GM18498 (cell line): ENCODE measurements at regions not wholly inside any gene's neighbourhood (a gene's known extent, or its start where the extent isn't known, plus 50 kb on each side); places are given as distances from the start of the nearest gene placed in this dataset.

Source experiments
- ATAC-seq: cut with Tn5 transposase; IDR thresholded peaks from one replicate; pipeline ENCODE4 v1.9.1; 2021; ENCODE audit warnings: mild to moderate bottlenecking, moderate library complexity; ENCODE audit not compliant: unreplicated experiment

DNA sequence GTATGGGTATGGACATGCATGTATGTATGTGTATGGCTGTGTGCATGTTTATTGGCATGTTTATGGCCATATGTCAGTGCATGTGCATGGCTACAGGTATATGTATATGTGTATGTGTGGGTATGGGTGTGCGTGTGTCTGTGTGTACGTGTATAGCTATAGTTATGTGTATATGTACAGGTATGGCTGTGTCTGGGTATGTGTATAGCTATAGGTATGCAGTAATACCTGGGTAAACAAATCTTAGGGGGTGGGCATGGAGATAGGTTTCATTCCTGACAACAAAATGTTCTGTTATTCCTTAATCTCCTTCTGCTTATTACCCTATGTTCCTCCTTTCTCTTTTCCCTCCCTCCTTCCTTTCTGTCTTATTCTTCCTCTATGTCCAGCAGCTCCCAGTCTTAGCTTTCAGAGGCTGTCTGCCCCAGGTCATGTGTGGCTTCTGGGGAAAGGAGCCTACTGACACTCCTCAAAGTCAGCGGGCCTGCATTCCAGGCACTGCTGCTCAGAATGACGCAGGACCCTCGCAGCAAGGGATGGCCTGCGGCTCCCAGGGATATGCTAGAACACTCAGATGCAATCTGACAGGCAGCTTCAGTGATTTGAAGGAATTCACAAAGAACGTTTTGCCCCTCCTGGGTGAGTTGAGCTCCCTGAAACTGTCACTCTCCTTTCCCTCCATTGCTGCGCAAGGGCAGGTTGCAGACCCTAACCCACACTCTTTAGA, 139.3 kb upstream of the PHACTR1 start:
- no peak for ATAC-seq

DNA sequence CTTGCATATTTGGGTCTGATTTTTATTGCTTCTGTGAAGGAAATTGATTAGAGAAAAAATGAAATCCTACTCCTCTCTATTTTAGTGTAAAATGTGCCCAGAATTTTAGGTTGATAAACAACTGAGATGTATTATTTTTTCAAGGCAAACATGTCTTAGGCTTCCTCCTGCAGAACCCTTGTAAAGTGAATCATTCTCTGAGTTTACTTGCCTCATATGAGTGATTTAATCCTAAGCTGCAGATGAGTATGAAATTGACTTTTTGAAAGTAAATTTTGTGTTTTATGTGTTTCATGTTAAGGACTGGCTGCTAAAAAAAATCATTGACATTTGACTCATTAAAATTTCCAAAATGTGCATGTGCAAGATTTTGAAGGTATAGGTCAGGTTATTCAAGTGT, 138.5 kb upstream of the PHACTR1 start:
- ATAC-seq = no peak

DNA sequence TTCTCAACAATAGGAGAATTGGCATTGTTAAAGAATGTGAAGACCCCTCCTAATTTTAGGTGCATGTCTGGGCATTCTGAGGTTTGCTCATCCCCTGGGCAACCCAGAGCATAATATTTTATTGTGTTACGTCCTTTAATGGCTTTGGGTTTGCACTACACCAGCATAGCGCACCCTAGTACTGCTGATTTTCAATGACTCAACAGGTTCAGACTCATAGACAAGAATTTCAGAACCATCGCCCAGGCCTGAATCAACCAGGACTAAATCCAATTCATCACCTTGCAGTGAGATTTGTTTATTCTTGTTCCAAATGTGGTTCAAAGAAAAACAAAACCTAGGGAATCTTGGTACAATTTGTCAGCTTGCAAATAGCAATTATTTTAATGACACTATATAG, 137.8 kb upstream of the PHACTR1 start:
- ATAC-seq = no peak

DNA sequence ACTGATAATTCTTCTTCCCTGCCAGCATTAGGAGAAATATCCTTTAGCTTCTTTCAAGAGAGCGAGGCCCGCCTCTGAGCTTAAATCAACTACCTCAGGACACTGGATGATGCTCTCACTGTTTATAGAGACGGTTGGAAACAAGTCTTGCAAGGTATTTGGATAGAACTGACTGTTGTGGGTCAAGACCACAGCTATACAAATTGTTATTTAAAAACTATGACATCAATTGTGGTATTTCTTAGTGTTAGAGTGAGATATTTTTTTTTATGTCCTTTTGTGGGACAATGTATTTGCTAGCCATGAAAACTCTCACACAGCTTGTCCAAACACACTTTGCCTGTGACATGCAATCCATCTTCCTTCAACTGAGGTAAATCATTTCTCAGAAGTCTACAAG, 136.3 kb upstream of the PHACTR1 start:
- no peak for ATAC-seq

DNA sequence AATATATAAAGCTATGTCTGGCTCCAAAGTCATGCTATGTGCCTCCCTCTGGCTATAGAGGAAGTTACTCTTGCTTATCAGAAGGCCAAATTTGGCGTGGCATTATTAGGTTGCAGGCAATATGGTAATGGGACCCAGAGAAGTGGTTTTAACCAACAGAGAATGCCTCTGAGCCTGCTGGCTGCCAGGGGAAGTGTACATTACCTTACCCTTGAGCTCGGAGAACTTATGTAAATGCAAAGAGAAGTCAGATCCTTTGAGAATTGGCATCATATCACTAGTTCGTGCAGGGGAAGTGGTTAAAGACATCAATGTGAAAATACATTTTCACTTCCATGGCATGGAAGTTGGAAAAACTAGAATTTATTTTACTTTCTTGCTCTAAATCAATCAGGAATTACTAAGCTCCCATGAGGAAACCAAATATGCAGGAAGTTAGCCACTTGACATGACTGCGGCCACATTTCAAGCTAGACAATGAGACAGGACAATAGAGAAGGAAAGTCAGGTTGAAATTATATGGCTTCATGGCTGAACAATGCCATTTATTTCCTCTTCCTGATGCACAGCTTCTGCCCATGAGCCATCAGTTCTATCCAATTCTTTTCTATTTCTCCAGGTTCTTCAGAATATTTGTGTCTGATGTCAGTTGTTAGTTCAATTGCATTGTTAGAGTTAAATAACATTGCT, 134.0 kb upstream of the PHACTR1 start:
- ATAC-seq = no peak

DNA sequence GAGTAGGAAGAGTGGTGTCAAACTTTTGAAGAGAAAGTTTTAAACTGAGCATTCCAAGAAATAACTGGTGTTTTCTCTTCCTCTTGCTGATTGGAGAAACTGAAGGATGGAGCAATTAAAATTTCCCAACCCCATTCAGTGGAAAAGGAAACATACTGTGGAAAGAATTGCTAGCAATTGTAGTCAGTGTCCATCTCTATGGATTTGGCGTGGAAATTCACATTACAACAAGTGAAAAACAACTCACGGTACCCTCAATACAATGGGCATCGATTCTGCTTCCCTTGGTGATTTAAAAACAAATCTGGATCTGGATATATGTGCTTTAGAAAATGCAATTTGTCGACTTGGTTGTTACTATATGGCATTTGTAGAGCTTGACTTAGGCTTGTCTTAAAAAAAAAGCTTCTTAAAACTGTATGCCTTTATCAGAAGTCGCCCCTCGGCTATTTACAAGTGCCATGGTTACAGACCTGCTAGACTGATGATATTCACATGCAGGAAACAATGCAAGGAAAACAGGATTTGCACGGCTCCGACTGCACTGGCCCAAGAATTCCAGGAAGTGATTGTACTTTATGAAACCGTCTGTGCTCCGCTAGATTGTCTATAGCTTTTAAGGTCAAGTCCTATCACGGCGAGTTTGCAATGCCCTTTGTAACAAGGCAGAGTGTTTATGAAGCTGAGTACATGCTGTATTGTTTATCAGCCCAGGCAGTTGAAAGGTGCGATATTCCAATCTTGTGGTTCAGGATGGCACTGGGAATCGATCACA, 131.7 kb upstream of the PHACTR1 start:
- no peak for ATAC-seq

DNA sequence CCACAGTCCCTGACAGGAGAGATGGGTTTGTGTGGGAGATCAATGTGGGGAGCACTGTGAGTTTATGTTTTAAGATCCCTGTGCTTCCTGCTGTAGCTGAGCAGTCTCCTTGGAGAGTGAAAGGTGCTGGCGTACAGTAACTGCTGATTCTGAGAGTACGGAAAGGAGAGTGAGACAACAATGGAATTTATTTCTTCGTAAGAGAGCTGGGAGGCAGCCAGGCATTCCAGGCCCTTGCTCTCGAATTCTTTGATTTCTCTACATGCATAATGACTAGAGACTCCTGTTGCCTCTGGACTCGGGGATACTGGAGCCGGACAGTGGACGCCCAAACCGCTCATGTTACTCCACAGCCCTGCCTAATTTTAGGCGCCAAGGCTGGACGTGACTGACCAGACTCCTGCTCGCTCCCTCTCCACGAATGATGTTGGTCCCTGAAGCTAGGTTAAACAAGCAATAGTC, 131.0 kb upstream of the PHACTR1 start:
- ATAC-seq = no peak

DNA sequence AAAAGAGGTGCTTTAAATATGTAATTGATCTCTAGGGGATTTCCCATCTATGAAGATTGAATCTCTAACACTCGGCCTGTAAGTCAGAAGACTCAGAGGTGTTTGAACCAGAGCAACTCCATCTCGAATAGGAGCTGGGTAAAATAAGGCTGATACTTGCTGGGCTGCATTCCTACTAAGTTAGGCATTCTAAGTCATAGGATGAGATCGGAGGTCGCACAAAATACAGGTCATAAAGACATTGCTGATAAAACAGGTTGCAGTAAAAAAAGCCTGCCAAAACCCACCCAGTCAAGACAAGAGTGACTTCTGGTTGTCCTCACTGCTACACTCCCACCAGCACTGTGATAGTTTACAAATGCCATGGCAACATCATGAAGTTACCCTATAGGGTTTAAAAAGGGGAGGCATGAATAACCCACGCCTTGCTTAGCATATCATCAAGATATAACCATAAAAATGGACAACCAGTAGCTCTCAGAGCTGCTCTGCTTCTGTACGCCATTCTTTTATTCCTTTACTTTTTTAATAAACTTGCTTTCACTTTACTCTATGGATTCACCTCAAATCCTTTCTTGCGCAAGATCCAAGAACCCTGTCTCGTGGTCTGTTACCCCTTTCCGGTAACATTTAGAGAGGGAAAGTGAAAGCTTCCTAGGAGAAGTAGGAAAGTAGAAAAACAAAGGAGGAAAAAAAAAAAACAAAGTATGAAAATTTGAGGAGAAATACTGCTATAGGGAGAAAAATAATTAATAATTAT, 129.7 kb upstream of the PHACTR1 start:
- no peak for ATAC-seq

DNA sequence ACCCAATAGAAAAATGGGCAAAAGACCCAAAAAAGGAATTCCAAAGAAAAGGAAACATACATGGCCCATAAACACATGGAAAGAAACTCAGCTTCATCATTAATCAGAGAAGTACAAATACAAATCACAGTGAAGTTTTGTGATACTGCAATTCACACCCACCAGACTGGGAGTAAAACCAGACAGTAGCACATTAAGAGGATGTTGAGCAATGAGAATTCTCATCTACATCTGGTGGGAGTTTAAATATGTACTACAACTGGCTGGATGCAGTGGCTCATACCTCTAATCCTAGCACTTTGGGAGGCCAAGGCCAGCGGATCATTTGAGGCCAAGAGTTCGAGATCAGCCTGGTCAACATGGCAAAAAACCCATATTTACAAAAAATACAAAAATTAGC, 125.7 kb upstream of the PHACTR1 start:
- ATAC-seq = no peak

DNA sequence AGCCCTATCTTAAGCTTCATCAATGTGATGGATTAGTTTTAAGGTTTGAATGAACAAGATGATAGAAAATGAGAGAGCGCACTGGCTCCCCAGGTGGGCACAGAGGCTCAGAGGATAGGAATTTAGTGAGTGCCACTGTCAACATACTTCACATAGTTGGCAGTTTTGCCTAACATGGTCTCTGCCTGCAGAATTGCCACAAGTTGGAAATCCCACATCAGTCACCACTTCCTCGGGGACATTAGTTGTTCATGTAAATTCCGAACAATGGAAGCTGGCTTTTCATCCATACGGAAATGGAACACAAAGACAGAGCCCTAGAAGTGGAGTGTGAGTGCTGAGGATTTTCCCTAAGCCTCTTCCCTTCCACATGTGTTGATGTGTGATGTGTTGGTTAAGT, 123.9 kb upstream of the PHACTR1 start:
- no peak for ATAC-seq

DNA sequence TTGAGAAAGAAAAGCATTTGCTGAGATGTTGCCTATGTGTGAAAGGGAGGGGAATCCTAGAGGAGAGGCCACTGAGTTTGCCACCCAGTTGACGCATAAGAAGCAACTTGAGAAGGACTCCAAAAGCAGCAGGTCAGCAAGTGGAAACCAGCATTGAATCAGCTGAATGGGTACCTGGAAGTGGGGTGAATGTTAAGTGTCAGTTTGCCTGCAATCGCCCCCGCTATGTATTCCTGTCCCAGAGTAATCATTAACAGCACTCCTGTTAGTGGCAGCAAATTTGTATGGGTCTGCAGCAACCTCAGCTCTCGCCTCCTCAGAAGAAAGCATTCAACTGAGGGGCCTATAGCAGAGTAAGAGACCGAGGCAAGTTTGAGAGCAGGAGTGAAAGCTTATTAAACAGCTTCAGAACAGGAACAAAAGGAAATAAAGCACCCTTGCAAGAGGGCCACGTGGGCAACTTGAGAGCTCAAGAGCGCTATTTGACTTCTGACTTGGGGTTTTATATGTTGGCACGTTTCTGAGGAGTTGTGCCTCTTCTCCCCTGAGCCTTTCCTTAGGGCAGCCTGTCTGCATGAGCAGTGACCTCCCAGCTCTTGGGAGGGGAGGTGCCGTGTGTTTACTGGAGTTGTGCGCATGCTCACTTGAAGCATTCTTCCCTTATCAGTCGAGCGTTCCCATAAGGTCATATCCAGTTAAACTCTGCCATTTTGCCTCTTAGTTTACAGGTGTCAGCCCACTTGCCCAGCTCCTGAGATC, 122.6 kb upstream of the PHACTR1 start:
- peak; percentile 24 for ATAC-seq

DNA sequence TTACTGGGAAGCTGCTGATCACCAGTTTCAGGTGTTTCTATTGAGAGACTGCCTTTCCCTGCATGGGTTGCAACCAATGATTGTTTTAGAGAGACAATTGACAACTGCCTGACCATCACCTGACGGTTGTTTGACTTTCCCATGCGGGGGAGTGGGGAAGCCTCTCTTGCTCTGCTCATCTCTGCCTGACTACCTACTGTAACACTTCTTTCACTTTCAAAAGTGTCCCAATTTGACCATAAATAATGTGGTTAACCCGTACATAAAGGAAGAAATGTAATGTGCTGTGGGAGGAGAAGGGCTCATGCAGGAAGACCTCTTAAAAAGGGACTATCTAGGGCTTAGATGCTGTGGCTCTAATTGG, 122.1 kb upstream of the PHACTR1 start:
- peak; percentile 47 for ATAC-seq

DNA sequence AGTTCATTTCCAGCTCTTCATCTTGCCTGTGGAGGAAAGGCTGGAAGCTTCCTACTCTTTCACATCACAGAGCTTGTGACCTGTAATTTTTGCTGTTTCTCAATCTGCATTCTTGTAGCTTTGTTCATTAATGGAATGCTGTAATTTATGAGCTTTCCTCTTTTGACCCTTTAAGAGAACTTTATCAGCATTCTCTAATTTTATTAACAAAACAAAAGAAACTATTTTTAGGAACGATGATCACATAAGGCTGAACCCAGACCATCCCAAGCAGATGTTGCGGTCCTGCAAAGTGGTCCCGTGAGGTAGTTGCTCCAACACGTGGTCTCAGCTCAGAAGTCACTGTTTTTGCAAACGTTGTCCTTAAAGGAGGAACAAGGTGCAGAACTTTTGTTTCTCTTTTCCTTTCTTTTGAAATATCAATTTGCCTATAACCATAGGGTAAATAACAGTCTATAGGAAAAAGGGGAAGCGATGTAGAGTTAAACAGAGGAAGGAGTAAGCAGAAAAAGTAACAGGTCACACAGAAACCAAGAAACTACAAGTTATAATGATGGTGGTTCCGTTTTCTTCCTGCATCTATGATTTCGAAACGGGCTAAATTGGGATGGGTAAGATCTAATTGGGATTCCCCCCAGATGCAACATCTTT, 121.3 kb upstream of the PHACTR1 start:
- peak; percentile 74 for ATAC-seq

DNA sequence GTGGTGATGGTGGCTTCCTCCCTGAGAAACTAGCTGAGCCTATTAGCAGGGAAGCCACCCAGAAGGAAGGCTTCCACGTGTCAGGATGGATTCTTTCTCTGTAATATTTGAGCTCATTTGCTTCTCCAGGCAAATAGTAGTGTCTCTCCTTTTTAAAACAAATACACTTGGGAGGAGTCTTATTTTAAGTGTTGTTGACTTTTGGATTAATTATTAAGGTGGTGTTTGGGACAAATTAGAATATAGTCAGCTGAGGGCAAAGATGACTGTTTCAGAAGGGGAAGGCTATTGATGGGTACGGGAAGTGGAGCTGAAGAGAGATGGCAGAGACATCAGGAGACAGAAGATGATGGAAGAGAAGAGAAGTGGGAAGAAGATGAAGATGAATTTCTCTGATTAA, 119.8 kb upstream of the PHACTR1 start:
- no peak for ATAC-seq

DNA sequence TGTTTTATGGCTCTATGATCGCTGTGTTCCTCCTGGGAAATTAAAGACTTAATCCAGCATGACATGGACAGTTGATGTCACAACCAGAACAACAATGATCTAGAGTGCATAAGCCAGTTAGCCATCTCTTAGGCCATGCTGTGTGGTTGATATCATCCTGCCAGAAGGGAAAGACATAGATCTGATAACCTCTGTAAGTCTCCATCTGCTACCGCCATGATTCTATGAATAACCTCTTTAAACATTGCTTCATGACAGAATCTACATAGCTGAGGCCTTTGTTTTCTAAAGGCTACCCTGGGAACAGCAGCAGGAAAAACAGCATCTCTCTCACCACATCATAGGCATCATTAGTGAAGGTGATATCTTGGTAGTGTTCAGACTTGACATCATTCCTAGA, 117.6 kb upstream of the PHACTR1 start:
- ATAC-seq = no peak

DNA sequence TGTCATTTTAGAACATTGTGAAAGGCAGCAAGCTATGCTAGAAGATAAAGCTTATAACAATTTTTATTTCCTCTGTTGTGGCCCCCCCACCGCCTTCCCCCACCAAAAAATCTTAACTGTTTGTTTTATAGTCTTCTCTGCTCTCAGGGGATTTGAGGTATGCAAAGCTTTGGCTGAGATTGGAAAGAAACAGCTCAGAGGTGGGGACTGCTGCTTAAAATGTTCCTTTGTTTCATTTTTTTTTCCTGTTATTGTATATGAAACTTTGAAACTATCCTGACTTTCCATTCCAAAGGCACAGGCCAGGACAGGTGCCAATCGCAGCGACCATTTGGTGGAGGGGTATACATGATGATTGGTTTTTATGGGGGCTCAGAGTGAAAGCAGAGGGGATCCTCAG, 114.7 kb upstream of the PHACTR1 start:
- no peak for ATAC-seq

DNA sequence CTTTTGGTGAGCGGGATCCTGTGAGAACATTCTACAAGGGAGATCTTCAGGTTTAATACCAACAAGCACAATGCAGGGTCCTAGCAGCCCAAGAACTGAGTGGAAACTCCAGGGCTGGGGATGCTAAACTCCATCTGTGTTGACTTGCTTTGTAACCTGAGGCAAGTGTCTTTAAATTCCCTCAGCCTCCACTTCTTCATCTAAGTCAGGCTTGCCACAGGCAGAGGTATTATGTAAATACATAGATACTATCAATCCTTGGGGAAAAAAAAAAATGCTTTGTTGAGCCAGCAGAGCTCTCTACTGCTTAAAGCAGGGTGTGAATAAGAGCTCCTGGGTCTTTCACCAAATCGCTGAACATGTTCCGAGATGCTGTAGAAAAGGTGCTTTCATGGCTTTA, 114.2 kb upstream of the PHACTR1 start:
- no peak for ATAC-seq

DNA sequence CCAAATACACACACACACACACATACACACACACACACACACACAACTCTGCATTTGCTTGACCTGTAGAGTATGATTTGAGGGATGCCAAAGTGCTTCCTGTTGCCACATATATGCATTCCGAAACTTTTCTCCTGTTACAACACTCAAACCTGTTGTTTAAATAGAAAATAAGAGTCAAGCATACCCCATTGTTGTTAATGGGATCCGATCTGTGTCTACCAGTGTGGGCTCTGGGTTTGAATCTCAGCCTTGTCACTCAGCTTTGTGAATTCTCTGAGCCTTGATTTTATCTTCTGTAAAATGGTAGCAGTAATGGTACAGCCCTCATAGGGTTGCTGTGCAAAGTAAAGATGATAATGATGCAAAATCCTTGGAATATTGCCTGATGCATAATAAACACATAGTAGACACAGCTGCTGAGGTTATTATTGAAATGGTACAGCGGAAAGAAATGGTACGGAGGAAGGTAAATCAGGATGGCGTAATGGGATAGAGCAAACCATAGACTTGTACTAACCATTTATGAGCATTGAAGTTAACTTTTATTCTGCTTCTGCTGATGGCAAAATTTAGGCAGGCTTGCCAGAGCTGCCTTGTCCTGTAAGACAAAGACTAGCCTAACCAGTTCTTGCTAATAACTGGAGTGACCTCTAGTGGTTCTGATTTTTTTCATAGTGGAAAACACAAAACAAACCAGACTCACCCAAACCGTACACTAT, 113.5 kb upstream of the PHACTR1 start:
- no peak for ATAC-seq

DNA sequence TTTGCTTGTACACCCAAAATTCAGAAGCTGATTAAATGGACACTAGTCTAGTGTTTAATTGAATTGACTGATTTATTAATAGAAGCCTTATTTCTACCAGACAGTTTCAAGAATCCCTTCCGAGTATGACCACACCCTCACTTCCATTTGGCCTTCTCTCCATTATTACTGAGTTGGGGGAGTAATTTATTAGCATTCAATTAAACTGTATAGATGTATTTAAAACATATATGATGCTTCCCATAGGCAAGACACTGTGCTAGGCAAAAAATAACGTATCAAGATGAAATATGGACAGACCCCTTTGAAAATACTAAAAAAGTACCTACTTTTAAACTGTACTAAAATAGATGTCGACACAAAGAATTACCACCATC, 112.9 kb upstream of the PHACTR1 start:
- ATAC-seq = no peak
